ENCODE measurements at regions not wholly inside any gene's neighbourhood (a gene's known extent, or its start where the extent isn't known, plus 50 kb on each side); places are given as distances from the start of the nearest gene placed in this dataset.

DNA sequence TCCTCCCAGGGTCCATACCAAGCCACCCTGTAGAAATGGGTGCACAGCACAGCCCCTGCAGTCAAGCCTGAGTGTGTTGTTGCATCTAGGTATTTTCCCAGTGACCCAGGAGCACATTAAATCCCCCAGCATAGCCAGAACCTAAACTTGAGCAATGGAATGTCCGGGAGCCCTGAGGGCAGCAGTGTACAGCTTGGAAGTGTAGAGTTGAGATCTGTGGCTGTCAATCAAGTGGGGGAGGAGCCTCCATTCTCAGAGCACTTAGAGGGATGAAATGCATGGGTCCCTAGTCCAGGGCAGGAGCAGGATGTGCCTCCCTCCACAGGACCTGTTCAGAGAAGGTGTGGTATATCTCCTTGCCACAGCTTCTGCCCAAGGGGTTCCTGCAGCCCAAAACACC is 885.1 kb downstream of the CCSER2 start:
- TF ChIP-seq, protein P1, sequence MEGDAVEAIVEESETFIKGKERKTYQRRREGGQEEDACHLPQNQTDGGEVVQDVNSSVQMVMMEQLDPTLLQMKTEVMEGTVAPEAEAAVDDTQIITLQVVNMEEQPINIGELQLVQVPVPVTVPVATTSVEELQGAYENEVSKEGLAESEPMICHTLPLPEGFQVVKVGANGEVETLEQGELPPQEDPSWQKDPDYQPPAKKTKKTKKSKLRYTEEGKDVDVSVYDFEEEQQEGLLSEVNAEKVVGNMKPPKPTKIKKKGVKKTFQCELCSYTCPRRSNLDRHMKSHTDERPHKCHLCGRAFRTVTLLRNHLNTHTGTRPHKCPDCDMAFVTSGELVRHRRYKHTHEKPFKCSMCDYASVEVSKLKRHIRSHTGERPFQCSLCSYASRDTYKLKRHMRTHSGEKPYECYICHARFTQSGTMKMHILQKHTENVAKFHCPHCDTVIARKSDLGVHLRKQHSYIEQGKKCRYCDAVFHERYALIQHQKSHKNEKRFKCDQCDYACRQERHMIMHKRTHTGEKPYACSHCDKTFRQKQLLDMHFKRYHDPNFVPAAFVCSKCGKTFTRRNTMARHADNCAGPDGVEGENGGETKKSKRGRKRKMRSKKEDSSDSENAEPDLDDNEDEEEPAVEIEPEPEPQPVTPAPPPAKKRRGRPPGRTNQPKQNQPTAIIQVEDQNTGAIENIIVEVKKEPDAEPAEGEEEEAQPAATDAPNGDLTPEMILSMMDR (conservative IDR thresholded peaks at IDR 0.05; ENCODE audit: low read depth): no peak
- ChIA-PET POLR2A (ENCODE audit: low non-redundant PET) (no interaction called here), CTCF (no interaction called here)
- H3K27ac ChIP-seq: no peak overlapping the region
- DNase-seq (ENCODE audit: low spot score): no peak

DNA sequence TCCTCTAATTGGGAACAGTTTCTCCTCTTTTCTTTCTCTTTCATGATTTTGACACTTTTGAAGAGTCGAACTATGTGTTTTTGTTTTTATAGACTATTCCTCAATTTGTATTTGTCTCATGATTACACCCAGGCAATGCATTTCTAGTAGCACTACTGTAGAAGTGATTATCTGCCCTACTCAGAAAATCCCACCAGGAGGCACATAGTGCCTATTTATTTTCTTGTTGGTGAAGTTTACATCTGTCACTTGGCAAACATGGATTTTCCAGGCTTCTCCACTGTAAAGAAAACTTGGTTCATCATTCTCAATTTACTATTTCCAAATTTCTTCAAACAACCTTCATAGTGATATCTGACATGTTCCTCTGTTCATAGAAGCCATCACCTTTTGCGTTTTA is 893.9 kb downstream of the CCSER2 start:
- TF ChIP-seq, protein P1 (conservative IDR thresholded peaks at IDR 0.05; ENCODE audit: low read depth): no peak
- ChIA-PET POLR2A (ENCODE audit: low non-redundant PET) (no interaction called here), CTCF (no interaction called here)
- H3K27ac ChIP-seq: no peak overlapping the region
- no peak for DNase-seq (ENCODE audit: low spot score)

DNA sequence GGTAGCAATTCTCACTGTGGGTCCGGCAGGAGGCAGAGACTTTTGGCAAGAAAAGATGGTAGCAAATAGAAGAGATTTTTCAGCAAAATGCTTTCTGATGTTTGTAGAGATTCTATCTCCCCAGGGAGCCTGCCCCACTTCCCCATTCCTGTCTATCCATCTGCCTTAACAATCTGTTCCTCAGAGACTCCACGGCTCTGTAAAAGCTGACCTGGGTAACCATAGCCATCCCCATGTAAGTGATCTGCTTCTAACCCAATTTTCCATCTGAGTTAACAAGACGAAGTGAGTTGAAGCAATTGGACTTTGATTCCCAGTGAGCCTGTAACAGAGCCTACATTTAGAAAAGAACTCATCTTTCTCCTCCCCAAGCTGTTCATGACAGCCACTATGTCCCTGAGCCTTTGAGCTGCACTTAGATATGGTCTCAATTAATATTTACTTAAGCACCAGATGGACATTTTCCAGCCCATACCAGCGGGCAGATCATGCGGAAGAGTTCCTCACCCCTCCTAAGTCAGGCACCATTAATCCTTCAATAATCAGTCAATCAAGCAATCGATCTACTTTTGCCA is 896.1 kb downstream of the CCSER2 start:
- no peak for DNase-seq (ENCODE audit: low spot score)
- TF ChIP-seq, protein P1 (conservative IDR thresholded peaks at IDR 0.05; ENCODE audit: low read depth): no peak
- ChIA-PET CTCF (interaction anchor here (0.5 to 0.7 kb wide), 2 partner anchors 16 to 221 kb away, joined by 3 read pairs; no protein-coding TSS in a partner anchor), POLR2A (ENCODE audit: low non-redundant PET) (no interaction called here)
- H3K27ac ChIP-seq: no peak overlapping the region

DNA sequence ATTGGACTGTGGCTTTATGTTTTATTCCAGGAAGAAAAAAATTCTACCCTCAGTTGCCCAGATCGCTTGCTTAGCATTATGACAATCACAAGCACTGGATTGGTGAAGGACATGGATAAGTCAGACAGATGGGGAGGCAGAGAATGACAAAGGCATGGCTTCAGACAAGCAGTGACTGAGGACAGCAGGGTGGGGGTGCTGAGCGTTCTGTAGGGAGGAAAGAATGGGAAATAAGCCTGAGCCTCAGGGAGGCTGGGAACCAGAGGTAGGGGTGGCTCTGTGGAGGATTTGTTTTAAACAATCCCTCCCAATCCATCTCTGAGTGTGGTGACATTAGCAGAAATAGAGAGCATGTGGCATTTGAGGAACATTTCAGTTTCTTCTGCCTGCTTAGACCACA is 896.9 kb downstream of the CCSER2 start:
- TF ChIP-seq, protein P1 (conservative IDR thresholded peaks at IDR 0.05; ENCODE audit: low read depth): no peak
- CTCF ChIA-PET: no interaction called here
- DNase-seq (ENCODE audit: low spot score): no peak
- H3K27ac ChIP-seq: no peak overlapping the region
- POLR2A ChIA-PET (ENCODE audit: low non-redundant PET): no interaction called here

DNA sequence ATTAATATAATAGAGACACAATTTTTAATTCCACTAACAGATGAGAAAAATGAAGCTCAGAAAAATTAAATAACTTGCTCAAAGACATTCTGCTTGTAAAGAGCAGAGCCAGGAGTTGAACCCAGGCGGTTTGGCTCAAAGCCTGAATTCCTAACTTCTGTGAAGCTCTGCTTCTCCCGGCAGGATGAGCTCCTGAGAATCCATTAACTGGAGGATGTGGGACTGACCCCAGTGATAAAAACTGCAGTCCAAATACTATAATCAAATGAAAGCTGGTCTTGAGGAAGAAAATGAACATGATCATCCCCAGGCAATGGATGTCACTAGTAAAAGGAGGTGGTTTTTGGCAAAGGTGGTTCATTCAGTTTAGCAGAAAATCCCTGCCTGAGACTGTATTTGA is 898.2 kb downstream of the CCSER2 start:
- CTCF ChIA-PET: no interaction called here
- no peak overlapping the region for H3K27ac ChIP-seq
- no peak for DNase-seq (ENCODE audit: low spot score)
- POLR2A ChIA-PET (ENCODE audit: low non-redundant PET): no interaction called here
- TF ChIP-seq, protein P1 (conservative IDR thresholded peaks at IDR 0.05; ENCODE audit: low read depth): no peak

DNA sequence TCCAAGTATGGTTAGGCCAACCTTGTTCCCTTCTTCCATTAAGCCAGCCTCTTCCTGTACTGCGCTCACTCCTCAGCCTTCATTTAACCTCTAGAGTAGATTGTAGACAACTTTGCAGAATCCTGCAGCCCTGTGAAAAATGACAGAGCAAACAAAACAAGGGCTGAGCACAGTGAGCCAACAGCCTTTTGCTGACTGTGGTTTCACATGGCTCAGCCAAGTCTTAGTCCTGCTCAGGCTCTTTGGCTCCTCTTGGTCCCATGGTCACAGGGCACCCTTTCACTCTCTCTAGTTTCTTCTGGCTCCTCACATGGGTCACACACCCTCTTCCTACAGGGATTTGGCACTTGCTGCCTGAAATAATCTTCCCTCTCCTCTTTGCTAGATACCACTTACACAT is 900.3 kb downstream of the CCSER2 start:
- POLR2A ChIA-PET (ENCODE audit: low non-redundant PET): no interaction called here
- H3K27ac ChIP-seq: no peak overlapping the region
- DNase-seq (ENCODE audit: low spot score): no peak
- TF ChIP-seq, protein P1 (conservative IDR thresholded peaks at IDR 0.05; ENCODE audit: low read depth): no peak
- CTCF ChIA-PET: no interaction called here
